ENCODE measurements at regions not wholly inside any gene's neighbourhood (a gene's known extent, or its start where the extent isn't known, plus 50 kb on each side); places are given as distances from the start of the nearest gene placed in this dataset.

DNA sequence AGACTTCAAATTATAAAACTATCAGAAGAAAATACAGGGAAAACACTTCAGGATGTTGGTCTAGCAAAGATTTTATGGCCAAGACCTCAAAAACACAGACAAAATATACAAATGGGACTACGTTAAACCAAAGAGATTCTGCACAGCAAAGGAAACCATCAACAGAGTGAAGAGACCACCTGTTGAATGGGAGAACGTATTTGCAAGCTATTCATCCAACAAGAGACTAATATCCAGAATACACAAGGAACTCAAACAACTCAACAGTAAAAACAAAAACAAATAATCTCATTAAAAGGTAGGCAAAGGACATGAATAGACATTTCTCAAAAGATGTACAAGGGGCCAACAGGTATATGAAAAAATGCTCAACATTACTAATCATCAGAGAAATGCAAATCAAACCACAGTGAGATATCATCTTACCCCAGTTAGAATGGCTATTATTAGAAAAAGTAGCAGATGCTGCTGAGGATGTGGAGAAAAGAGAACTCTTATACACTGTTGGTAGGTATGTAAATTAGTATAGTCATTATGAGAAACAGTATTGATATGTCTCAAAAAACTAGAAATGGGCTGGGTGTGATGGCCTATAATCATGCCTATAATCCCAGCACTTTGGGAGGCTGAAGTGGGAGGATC is 112.6 kb downstream of the LRIG2 start:
- no peak overlapping the region for H3K27ac ChIP-seq
- TF ChIP-seq, protein P1, sequence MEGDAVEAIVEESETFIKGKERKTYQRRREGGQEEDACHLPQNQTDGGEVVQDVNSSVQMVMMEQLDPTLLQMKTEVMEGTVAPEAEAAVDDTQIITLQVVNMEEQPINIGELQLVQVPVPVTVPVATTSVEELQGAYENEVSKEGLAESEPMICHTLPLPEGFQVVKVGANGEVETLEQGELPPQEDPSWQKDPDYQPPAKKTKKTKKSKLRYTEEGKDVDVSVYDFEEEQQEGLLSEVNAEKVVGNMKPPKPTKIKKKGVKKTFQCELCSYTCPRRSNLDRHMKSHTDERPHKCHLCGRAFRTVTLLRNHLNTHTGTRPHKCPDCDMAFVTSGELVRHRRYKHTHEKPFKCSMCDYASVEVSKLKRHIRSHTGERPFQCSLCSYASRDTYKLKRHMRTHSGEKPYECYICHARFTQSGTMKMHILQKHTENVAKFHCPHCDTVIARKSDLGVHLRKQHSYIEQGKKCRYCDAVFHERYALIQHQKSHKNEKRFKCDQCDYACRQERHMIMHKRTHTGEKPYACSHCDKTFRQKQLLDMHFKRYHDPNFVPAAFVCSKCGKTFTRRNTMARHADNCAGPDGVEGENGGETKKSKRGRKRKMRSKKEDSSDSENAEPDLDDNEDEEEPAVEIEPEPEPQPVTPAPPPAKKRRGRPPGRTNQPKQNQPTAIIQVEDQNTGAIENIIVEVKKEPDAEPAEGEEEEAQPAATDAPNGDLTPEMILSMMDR (conservative IDR thresholded peaks at IDR 0.05) = no peak
- TF ChIP-seq ZFX (IDR thresholded peaks at IDR 0.05) = no peak

- H3K27ac ChIP-seq = no peak overlapping the region
- TF ChIP-seq, protein P1 (conservative IDR thresholded peaks at IDR 0.05) = no peak
- TF ChIP-seq ZFX (IDR thresholded peaks at IDR 0.05) = no peak
Observed at GRCh38 chr1:113190078-113190477, 117.1 kb downstream of the LRIG2 start.

DNA sequence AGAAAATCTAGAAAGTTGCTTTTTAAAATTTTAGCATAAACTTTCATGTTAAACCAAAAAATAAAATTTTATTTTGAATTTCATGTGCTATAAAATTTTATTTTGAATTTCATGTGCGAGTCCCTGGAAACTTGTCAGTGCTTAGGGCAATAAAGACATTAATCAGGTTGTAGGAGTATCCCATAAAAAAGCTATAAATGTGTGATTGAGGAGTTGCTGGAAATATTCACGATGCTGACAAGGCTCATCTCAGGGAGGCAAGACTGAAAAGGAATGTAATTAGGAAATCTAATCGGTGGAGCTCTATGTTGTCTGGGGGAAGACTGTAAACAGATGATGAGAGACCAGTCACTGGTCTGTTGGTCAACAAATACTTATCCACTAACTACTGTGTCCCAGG is 117.9 kb downstream of the LRIG2 start:
- no peak overlapping the region for H3K27ac ChIP-seq
- TF ChIP-seq, protein P1 (conservative IDR thresholded peaks at IDR 0.05) = no peak
- TF ChIP-seq ZFX (IDR thresholded peaks at IDR 0.05) = no peak

- TF ChIP-seq, protein P1 (conservative IDR thresholded peaks at IDR 0.05) = no peak
- TF ChIP-seq ZFX (IDR thresholded peaks at IDR 0.05) = no peak
- H3K27ac ChIP-seq = no peak overlapping the region
Observed at GRCh38 chr1:113191579-113192076, 118.6 kb downstream of the LRIG2 start.

DNA sequence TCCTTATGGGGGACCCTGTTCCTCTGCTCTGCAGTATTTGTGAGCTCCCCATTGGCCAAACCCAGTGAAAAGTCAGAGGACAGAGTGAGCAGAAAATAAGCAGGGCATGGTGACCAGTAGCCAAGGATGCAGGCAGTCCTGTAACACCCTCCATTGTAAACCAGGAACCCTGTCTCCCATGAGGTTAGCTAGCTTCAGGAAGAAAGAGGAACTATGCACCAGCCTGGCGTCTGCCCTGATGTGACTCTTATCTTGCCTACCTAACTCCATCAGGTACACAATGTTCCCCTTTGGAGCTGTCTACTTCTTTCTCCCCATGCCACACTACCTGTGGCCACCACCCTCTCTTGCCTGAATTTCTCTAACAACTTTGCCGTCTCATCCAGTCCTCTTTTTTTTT is 119.2 kb downstream of the LRIG2 start:
- no peak overlapping the region for H3K27ac ChIP-seq

DNA sequence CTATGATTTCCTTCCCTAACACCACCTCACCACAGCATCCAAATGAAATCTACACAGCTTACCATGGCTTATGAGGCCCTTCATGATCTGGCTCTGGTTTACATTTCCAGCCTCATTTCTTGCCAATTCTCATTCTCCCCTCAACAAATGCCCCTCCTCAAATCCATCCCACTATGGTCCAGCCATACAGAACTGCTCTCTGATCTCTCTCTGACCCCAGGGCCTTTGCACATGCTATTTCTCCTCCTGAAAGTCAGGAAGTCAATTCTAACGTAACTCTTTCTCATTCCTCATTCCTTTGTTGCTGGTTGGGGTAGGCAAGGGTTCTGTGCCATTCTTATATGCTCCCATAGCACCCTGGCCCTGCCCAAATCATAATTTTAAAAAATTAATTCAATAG is 120.0 kb downstream of the LRIG2 start:
- H3K27ac ChIP-seq = no peak overlapping the region
- no peak for TF ChIP-seq ZFX (IDR thresholded peaks at IDR 0.05)
- TF ChIP-seq, protein P1 (conservative IDR thresholded peaks at IDR 0.05) = no peak

More for the DNA sequence above, 119.2 kb downstream of the LRIG2 start:
- no peak for TF ChIP-seq ZFX (IDR thresholded peaks at IDR 0.05)
- TF ChIP-seq, protein P1 (conservative IDR thresholded peaks at IDR 0.05) = no peak

GRCh38 chr1:113194846-113195830 is 122.1 kb downstream of the LRIG2 start:
- TF ChIP-seq, protein P1 (conservative IDR thresholded peaks at IDR 0.05) = no peak
- no peak for TF ChIP-seq ZFX (IDR thresholded peaks at IDR 0.05)

More at GRCh38 chr1:113194846-113195830, 122.1 kb downstream of the LRIG2 start:
- no peak overlapping the region for H3K27ac ChIP-seq
